Lower leg skin (tissue), 3 donors: ENCODE measurements at regions not wholly inside any gene's neighbourhood (a gene's known extent, or its start where the extent isn't known, plus 50 kb on each side); places are given as distances from the start of the nearest gene placed in this dataset.

ENCODE experiments used
- POLR2A ChIP-seq, 2 donors: fragments of 450-650 bp; IDR thresholded peaks; one replicate each; pipeline ENCODE4 v1.6.1; 2016 to 2017; ENCODE audit warnings: antibody characterized with exemption in 2 of 2, mild to moderate bottlenecking in 1 of 2, moderate library complexity in 1 of 2
- TF ChIP-seq, protein P1 (sequence below), 3 donors: fragments of 450-650 bp; IDR thresholded peaks; one replicate each; pipeline ENCODE4 v1.5.1; 2016; ENCODE audit warnings: antibody characterized with exemption in 3 of 3, mild to moderate bottlenecking in 3 of 3, moderate library complexity in 2 of 3

DNA sequence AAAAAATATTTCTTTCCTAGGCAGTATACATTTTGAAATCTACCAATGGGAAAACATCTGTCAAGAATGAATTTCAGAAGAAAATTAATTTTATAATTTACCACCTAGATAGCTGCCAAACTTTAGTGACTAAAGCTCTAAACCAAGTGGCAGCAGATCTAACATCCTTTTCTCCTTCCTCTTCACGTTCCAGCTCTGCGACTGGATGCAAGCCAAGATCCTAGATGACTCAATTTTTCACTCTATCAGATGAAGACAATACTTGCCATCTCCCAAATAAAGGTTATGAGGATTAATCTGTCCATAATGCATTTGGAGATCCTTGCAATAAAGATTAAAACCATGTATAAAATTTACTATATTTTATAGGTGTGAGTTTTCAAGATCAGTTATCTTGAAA lies 66.7 kb upstream of the MIR17HG start:
- TF ChIP-seq, protein P1, sequence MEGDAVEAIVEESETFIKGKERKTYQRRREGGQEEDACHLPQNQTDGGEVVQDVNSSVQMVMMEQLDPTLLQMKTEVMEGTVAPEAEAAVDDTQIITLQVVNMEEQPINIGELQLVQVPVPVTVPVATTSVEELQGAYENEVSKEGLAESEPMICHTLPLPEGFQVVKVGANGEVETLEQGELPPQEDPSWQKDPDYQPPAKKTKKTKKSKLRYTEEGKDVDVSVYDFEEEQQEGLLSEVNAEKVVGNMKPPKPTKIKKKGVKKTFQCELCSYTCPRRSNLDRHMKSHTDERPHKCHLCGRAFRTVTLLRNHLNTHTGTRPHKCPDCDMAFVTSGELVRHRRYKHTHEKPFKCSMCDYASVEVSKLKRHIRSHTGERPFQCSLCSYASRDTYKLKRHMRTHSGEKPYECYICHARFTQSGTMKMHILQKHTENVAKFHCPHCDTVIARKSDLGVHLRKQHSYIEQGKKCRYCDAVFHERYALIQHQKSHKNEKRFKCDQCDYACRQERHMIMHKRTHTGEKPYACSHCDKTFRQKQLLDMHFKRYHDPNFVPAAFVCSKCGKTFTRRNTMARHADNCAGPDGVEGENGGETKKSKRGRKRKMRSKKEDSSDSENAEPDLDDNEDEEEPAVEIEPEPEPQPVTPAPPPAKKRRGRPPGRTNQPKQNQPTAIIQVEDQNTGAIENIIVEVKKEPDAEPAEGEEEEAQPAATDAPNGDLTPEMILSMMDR (IDR thresholded peaks at IDR 0.05) = no peak
- TF ChIP-seq POLR2A (IDR thresholded peaks at IDR 0.05) = no peak
